ENCODE measurements at regions not wholly inside any gene's neighbourhood (a gene's known extent, or its start where the extent isn't known, plus 50 kb on each side); places are given as distances from the start of the nearest gene placed in this dataset.

GRCh38 chr4:14452764-14453163, 549.5 kb upstream of the CPEB2 start:
- Histone ChIP-seq H3K9me3 (no peaks in the 10 kb centered on the region), H3K27me3 (ENCODE audit: insufficient read depth in 3 of 3, low read length in 2 of 3) (no peaks in the 10 kb centered on the region), H3K36me3 (ENCODE audit: insufficient read depth in 1 of 2, low read depth in 1 of 2) (no peaks in the 10 kb centered on the region), H3K4me1 (no peaks in the 10 kb centered on the region), H3K4me3 (no peak overlapping the region), H3K27ac (no peak overlapping the region)
- intact Hi-C loops (cut with DNase I), result no loop called here
- TF ChIP-seq, protein P1, sequence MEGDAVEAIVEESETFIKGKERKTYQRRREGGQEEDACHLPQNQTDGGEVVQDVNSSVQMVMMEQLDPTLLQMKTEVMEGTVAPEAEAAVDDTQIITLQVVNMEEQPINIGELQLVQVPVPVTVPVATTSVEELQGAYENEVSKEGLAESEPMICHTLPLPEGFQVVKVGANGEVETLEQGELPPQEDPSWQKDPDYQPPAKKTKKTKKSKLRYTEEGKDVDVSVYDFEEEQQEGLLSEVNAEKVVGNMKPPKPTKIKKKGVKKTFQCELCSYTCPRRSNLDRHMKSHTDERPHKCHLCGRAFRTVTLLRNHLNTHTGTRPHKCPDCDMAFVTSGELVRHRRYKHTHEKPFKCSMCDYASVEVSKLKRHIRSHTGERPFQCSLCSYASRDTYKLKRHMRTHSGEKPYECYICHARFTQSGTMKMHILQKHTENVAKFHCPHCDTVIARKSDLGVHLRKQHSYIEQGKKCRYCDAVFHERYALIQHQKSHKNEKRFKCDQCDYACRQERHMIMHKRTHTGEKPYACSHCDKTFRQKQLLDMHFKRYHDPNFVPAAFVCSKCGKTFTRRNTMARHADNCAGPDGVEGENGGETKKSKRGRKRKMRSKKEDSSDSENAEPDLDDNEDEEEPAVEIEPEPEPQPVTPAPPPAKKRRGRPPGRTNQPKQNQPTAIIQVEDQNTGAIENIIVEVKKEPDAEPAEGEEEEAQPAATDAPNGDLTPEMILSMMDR (IDR thresholded peaks at IDR 0.05), result no peak
- no peak for ATAC-seq
- no peak for DNase-seq
- 82 to 86% (median 86%) methylated on average over 6 of the region's 6 CpGs for WGBS, 3 donors

- TF ChIP-seq, protein P1 (IDR thresholded peaks at IDR 0.05), result no peak
- no peak for DNase-seq
- ATAC-seq, result no peak
- Histone ChIP-seq H3K9me3 (no peaks in the 10 kb centered on the region), H3K4me3 (no peak overlapping the region), H3K4me1 (no peaks in the 10 kb centered on the region), H3K27ac (no peak overlapping the region), H3K27me3 (ENCODE audit: insufficient read depth in 3 of 3, low read length in 2 of 3) (no peaks in the 10 kb centered on the region), H3K36me3 (ENCODE audit: insufficient read depth in 1 of 2, low read depth in 1 of 2) (no peaks in the 10 kb centered on the region)
- intact Hi-C loops (cut with DNase I), result no loop called here
- 89 to 90% (median 89%) methylated on average over 2 of the region's 2 CpGs for WGBS, 3 donors
Measured at GRCh38 chr4:14458463-14458862, 543.8 kb upstream of the CPEB2 start.

DNA sequence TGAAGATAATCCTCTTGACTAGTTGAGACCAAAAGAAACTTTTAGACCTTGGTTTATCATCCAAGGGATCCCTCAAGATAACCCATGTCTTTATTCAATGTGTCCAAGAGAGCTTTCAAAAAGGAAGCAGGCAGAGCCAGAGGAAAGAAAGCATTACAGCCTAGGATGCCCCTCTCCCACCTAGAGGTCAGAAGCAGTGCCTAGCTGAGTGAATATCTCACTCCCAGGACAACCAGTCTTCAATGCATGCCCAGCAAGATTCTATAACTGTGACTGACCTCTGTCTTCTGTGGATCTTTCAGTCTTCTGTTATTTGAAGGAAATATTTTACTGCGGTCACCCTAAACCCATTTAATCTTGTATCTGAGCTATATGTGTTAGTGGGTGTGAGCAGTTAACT, 537.2 kb upstream of the CPEB2 start:
- WGBS, 3 donors, result 91 to 97% (median 95%) methylated on average over 1 of the region's 1 CpG
- Histone ChIP-seq H3K4me1 (no peaks in the 10 kb centered on the region), H3K27me3 (ENCODE audit: insufficient read depth in 3 of 3, low read length in 2 of 3) (no peaks in the 10 kb centered on the region), H3K36me3 (ENCODE audit: insufficient read depth in 1 of 2, low read depth in 1 of 2) (no peaks in the 10 kb centered on the region), H3K27ac (no peak overlapping the region), H3K9me3 (no peaks in the 10 kb centered on the region), H3K4me3 (no peak overlapping the region)
- no peak for DNase-seq
- intact Hi-C loops (cut with DNase I), result no loop called here
- TF ChIP-seq, protein P1 (IDR thresholded peaks at IDR 0.05), result no peak
- no peak for ATAC-seq

DNA sequence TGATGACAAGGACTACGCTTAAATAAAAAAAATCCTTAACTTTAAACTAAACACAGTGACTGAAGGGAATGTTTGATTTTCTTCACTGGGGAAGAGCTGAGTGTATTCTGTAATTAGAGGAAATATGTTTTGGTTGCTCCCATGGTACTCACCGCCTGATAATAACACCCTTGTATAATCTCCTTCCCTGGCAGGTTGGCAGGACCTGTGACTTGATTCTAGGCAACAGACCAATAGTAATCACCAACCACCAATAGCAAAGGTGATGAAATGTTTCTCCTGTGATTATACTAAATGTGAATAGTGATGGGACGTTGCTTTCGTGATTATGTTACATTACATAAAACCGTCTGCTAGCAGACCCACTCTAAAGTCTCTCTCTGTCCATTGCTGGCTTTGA, 536.8 kb upstream of the CPEB2 start:
- no peak overlapping the region for H3K27ac ChIP-seq
- intact Hi-C loops (cut with DNase I), result no loop called here

DNA sequence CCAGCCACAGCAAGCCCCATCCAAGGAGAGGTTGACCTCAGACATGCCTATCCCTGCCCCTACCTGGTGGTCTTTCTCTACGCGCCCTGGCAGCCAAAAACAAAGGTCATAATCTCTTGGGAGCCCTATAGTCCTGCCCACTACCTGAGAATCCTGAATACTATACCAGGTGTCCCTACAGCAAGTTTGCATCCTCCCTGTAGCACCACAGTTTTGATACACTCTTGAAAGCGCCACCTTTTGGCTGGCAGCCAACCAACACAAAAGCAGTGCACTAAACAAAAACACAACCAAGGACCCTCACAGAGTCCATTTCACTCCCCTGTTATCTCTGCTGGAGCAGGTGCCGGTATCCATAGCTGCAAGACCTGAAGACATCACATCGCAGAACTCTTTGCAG, 523.8 kb upstream of the CPEB2 start:
- Histone ChIP-seq H3K27me3 (ENCODE audit: insufficient read depth in 3 of 3, low read length in 2 of 3) (no peaks in the 10 kb centered on the region), H3K36me3 (ENCODE audit: insufficient read depth in 1 of 2, low read depth in 1 of 2) (no peaks in the 10 kb centered on the region), H3K4me1 (no peaks in the 10 kb centered on the region), H3K4me3 (no peak overlapping the region), H3K9me3 (no peaks in the 10 kb centered on the region), H3K27ac (no peak overlapping the region)
- 93 to 94% (median 93%) methylated on average over 5 of the region's 5 CpGs for WGBS, 3 donors
- DNase-seq, result no peak
- TF ChIP-seq, protein P1 (IDR thresholded peaks at IDR 0.05), result no peak
- intact Hi-C loops (cut with DNase I), result no loop called here
- ATAC-seq, result no peak

More for the DNA sequence above, 536.8 kb upstream of the CPEB2 start:
- 75 to 81% (median 78%) methylated on average over 5 of the region's 5 CpGs for WGBS, 3 donors
- Histone ChIP-seq H3K36me3 (ENCODE audit: insufficient read depth in 1 of 2, low read depth in 1 of 2) (no peaks in the 10 kb centered on the region), H3K4me1 (no peaks in the 10 kb centered on the region), H3K4me3 (no peak overlapping the region), H3K9me3 (no peaks in the 10 kb centered on the region), H3K27me3 (ENCODE audit: insufficient read depth in 3 of 3, low read length in 2 of 3) (no peaks in the 10 kb centered on the region)
- ATAC-seq (no peak), DNase-seq (no peak)
- TF ChIP-seq, protein P1 (IDR thresholded peaks at IDR 0.05), result no peak
